Hematopoietic multipotent progenitor cell treated with erythropoietin and hydrocortisone succinate and interleukin-3 and kit ligand, for 15 days (in vitro differentiated cells): ENCODE measurements at regions not wholly inside any gene's neighbourhood (a gene's known extent, or its start where the extent isn't known, plus 50 kb on each side); places are given as distances from the start of the nearest gene placed in this dataset.
"Not testable (repeated sequence)": the region's sequence is repeated elsewhere in the genome, so short reads cannot be mapped to it uniquely, and the experiment has no call there.

Source experiments
- DNase-seq: peaks from one replicate; pipeline ENCODE4 v3.0.0-alpha.2; 2015; ENCODE audit warnings: low spot score

DNA sequence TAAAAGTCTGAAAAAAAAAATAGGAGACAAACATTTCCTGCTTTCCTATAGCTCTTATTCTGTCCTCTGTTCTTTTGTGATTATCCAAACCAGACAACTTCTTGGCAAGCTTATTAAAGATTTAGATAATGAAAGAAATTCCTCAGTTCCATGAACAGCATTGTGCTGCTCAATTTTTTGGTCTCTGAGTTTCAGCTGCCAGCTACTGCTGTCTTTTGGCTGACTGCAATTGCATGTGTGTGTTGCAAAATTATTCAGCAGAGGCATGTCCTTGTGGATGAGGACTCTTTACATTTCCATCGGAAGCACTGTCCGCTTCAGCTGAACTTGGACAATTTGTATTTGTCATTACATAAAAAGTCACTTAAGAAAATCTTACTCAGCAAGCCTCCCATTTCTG, 397.3 kb upstream of the RASGRP1 start:
- no peak for DNase-seq

GRCh38 chr15:38972831-38973230, 408.2 kb upstream of the RASGRP1 start:
- no peak for DNase-seq

GRCh38 chr15:38975282-38975990, 410.8 kb upstream of the RASGRP1 start:
- DNase-seq = no peak

DNA sequence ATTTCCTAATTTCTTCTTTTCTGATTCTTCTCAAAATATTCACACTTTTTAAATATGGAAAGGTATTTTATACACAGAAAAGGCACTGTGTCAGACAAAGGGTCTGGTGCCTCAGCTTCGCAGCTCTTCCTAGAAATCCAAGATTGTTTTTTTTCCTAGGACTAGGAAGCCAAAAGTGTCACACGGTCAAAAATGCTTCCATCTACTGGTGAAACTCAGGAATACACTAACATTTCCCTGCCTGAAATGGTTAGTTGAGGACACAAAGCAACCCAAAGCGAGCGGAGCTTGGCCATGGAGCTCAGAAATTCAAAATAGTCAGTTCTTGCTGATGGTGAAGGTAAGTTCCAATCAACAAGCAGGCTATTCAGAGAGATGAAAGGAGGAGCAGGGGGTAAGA, 426.5 kb upstream of the RASGRP1 start:
- DNase-seq = no peak

DNA sequence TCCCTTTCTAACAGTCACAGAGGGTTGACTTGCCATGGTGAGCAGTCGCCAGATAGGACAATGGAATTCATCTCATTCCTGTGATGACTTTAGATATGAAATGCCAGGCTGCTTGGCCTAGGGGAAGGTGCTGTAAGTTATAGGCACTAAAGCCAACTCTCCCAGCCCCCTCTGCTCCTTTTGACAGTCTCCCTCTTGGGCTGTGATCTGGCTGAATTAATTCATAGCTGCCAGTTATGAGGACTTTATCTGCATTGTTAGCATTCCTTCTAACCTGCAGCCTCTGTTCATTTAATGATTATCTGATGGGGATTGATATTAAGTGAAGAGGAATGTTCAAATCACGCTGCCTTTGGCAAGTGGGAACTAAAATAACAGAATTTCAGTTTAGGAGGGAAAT, 427.1 kb upstream of the RASGRP1 start:
- no peak for DNase-seq

DNA sequence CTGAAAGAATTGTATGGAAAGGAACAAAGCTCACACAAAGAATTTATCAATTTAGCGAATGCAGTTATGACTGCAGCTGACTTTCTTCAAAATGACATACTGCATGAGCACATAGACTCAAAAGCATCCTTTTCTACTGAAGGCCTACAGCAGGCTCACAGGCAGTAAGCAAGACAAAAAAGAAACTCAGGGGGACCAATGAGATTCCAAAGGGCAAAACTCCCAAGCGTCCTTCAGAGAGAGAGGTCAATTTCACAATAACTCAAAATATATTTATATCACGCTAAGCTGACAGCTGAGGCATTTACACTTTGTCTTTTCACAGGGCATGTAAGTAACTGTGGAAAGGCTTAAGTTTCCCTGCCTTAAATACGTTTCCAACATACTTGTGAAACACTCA, 427.9 kb upstream of the RASGRP1 start:
- DNase-seq = no peak

GRCh38 chr15:38992930-38993329, 428.3 kb upstream of the RASGRP1 start:
- no peak for DNase-seq

- DNase-seq = no peak
Observed at GRCh38 chr15:38994310-38994709, 429.7 kb upstream of the RASGRP1 start.

DNA sequence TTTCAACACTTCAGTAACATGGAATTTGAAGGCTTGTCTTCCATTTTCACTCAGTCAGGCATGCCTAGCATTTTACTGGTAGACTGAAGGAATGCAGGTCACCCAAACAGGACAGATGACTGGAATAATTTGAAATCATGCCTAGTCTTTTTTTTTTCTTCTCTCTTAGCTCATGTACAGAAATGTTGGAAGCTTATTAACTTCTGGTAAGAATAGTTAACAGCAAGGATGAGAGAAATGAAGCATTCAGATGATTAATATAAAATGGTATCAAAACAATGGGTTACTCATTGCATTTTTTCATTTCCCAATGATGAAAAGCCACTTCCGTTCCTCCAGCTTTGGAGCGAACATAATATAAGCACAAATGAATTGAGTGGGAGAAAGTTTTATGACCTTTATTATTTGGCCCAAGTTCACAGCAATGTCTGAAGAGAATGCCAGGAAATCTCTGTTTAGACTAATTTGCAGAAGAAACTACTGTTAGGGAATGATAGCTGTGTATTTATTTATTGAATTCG, 431.6 kb upstream of the RASGRP1 start:
- DNase-seq = no peak

DNA sequence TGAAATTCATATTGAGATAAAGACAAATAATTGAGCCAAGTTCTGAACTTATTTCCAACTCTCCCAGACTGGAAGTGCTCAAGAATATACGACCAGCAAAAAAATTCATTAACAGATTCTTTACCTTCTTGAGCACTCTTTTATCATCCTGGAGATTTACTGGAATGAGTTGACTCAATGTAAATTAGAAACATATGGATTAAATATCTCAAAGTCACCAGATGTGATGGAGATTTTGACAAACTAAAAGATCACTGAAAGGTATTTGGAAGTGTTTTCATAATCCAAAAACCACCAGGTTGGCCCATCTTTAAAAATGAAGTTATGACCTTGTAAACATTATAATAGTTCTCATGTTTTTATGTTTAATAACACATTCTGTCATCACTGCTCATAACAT, 433.2 kb upstream of the RASGRP1 start:
- DNase-seq = no peak

DNA sequence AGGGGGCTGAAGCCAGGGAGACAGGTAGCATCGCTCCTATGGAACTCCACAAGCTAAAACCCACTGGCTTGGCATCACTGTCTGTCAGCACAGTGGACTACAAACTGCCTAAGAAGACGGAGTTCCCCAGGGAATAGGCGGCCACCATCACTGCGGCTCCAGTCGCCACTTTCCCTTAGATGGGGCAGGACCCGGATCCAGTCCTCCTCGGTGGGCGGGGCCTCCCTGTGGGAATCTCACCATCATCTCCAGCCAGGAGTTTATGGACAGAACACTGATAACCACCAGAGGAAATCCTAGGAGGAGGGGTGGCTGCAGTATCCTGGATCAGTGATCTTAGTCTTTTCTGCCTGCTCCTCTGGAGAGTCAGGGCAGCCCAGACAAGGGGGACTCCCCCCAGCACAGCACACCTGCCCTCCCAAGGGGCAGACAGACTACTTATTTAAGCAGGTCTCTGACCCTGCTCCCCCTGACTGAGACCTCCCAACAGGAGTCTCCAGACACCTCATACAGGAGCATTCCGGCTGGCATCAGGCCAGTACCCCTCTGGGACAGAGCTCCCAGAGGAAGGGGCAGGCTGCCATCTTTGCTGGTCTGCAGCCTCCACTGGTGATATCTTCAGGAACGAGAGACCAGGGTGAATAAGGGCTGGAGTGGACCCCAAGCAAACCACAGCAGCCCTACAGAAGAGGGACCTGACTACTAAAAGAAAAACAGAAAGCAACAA, 435.6 kb upstream of the RASGRP1 start:
- DNase-seq = no peak

- DNase-seq = no peak
Observed at GRCh38 chr15:39009740-39010139, 445.1 kb upstream of the RASGRP1 start.

GRCh38 chr15:39011066-39011465, 446.5 kb upstream of the RASGRP1 start:
- not testable (repeated sequence) for DNase-seq

DNA sequence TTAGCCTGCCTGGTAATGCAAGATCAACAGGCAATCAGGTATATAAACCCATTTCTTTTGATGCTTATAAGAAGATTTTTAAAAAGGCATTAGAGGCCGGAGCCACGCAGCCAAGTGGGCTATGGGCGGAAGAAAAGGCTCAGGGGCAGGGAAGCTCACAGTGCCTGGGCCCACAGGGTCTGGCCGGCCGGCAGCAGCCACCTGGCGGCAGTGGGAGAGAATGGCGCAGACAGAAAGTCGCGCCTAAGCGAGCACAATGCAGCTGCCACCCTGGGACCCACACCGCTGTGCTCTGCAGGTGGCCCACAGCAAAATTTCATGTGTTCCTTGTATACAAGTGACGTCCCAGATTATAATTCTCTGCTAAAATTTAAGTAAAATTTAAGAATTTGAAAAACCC, 448.6 kb upstream of the RASGRP1 start:
- DNase-seq = no peak

DNA sequence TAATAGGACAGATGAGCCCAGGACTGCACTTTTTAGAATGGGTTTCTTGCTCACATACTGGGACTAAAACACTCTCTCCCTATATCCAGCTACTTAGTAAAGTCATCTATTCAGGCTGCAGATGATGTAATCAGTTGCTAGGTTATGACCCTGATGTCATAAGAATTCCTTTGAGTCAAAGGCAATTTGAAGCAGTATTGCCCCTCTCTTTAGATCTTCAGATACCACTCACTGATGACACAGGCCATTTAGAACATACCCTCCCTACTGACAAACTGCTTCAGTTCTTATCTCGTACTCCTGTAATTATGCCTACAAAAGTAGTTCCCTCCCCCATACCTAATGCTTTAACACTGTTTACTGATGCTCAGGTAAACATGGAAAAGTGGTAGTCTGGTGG, 450.1 kb upstream of the RASGRP1 start:
- DNase-seq = no peak

DNA sequence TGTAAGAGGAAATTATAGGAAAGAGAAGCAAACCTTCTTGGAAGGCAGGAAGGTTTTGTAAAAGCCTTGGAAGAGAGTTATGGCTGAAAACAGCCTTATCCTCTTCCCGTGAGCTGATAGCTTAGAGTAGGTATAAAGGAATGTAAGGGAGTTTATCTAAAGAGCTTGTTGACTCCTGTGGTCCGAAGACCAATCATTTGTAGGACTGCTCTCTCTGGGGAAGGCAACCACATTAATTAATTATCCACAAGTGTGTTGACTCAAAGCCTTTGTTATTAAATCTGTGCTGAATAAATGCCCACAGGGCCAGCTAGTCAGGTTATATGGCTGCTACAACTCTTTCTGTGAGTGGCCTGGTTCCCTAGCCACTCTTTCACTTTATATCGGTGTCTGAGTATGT, 452.1 kb upstream of the RASGRP1 start:
- DNase-seq = no peak

GRCh38 chr15:39018966-39019365, 454.4 kb upstream of the RASGRP1 start:
- no peak for DNase-seq

GRCh38 chr15:39021341-39021740, 456.7 kb upstream of the RASGRP1 start:
- DNase-seq = no peak

DNA sequence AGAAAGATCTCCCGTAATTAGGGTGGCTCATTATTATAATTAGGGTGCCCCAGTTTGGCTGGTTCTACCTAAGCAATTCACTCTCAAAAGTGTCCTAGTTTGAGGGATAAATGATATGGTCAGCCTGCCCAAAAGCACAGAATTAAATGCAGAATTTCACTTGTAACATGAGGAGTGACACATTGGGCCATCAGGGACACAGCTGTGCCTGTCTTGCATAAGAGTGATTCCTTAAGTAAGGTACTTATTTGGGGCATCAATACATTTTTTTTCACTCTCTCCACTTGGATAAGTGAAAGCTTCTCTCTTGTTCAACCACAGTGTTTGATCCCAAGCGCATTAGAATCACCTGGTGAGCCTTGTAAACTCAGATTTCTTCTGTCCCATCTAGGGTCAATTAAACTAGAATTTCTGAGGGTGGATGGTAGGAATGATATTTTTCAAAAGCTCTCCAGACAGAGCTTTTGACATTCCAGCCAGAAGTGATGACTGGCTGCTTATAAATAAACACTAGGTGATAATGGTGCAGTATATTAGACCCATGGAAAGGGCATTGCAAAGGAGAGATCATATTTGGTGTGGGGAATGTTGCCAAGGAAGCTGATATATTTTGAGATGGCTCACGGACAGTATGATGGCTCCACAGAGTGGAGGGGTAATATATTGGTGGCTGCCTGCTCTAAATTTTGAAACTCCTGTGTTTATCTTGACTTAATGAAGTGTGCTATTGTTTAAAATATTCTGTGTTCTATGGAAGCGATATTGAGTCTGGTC, 458.1 kb upstream of the RASGRP1 start:
- no peak for DNase-seq

DNA sequence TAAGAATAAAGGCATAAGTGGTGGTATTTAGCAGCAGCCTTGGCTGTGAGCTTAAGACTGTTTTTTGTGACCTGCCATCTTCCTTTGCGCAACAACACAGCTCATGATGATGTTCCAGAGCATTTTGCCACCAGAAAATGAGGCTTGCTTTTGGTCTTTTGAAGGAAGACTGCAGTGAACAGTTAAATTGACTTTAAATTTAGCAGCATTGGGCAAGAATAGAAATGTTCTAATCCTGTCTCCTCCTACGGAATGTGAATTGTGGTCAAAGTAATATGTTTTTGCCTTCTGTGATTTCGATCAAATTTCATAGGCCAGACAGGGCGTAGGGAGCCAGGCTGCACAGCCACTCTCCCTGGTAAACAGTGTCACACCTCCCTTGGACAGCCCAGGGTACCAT, 460.7 kb upstream of the RASGRP1 start:
- no peak for DNase-seq

DNA sequence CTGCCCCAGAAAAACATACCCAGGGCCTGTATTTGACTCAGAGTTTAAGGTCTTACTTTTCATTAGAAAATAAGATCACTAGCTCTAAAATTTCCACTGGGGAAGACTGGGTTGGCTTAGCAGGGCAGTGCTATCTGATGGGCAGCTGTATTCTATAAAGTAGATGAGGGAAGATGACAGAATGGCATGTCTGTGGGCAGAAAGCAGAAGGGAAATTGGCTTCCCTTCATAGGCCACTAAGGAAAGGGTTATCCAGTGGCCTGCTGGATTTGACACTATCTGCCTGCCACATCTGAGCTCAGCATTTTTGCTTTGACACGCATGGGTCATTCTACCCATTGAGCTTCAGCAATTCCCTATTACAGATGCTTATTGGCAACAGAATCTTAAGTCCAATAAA, 461.3 kb upstream of the RASGRP1 start:
- no peak for DNase-seq

- DNase-seq = no peak
Observed at GRCh38 chr15:39028069-39028468, 463.5 kb upstream of the RASGRP1 start.

- no peak for DNase-seq
Observed at GRCh38 chr15:39029741-39030140, 465.1 kb upstream of the RASGRP1 start.
